PC-3 (cell line): ENCODE measurements at regions not wholly inside any gene's neighbourhood (a gene's known extent, or its start where the extent isn't known, plus 50 kb on each side); places are given as distances from the start of the nearest gene placed in this dataset.

Experiments used
- ATAC-seq: fragments of 200-7000 bp; cut with Tn5 transposase; 2 replicates; pipeline ENCODE4 v1.9.1; 2020; ENCODE audit warnings: mild to moderate bottlenecking, moderate library complexity
- BruUV-seq: library from RNA; stranded (reverse); fragments of 400-500 nt; replicated peaks from 2 replicates; lab custom pipeline; 2021; lab: Mats Ljungman, UMichigan
- CTCF ChIA-PET: fragments of 300-600 bp; sonication (Branson Sonifier 250); formaldehyde crosslinking; loops from one replicate; lab custom pipeline; 2022; ENCODE audit warnings: antibody characterized with exemption; lab: Charles Lee
- POLR2A ChIA-PET: fragments of 300-600 bp; sonication (Branson Sonifier 250); formaldehyde crosslinking; loops from one replicate; lab custom pipeline; 2022; ENCODE audit warnings: antibody characterized with exemption; ENCODE audit not compliant: unreplicated experiment; lab: Charles Lee
- DNase-seq: peaks from one replicate; pipeline ENCODE4 v3.0.0-alpha.2; 2015
- H2AFZ ChIP-seq: fragments of 300-600 bp; sonication (generic); 2 replicates; pipeline ENCODE4 v1.6.0; 2016; ENCODE audit warnings: antibody characterized with exemption, low read length
- H3F3A ChIP-seq: fragments of 300-600 bp; sonication (generic); one replicate; pipeline ENCODE4 v1.6.0; 2017; ENCODE audit warnings: antibody characterized with exemption, low read length, control low read depth, mild to moderate bottlenecking; ENCODE audit not compliant: unreplicated experiment
- H3K27ac ChIP-seq: fragments of 300-600 bp; sonication (generic); 2 replicates; pipeline ENCODE4 v1.5.1; 2016; ENCODE audit warnings: mild to moderate bottlenecking, low read length
- H3K27me3 ChIP-seq: fragments of 300-600 bp; sonication (generic); 2 replicates; pipeline ENCODE4 v1.6.1; 2016; ENCODE audit warnings: low read length, mixed read lengths
- H3K36me3 ChIP-seq: fragments of 300-600 bp; sonication (generic); 2 replicates; pipeline ENCODE4 v1.6.1; 2016; ENCODE audit warnings: low read depth, mixed run types, low read length, mixed read lengths
- H3K4me1 ChIP-seq: fragments of 300-600 bp; sonication (generic); 2 replicates; pipeline ENCODE4 v1.5.1; 2016; ENCODE audit warnings: low read length; ENCODE audit not compliant: insufficient read depth
- H3K4me2 ChIP-seq: fragments of 300-600 bp; sonication (generic); 2 replicates; pipeline ENCODE4 v1.6.0; 2016; ENCODE audit warnings: low read length
- H3K4me3 ChIP-seq: fragments of 300-600 bp; sonication (generic); 2 replicates; pipeline ENCODE4 v1.5.1; 2016; ENCODE audit warnings: mild to moderate bottlenecking, low read length, mixed read lengths
- H3K79me2 ChIP-seq: fragments of 300-600 bp; sonication (generic); 2 replicates; pipeline ENCODE4 v1.6.1; 2017; ENCODE audit warnings: low read length, mixed read lengths
- H3K9ac ChIP-seq: fragments of 300-600 bp; sonication (generic); 2 replicates; pipeline ENCODE4 v1.6.0; 2016; ENCODE audit warnings: mild to moderate bottlenecking, low read length
- H3K9me2 ChIP-seq: fragments of 300-600 bp; sonication (generic); replicated peaks from 2 replicates; pipeline ENCODE4 v1.6.1; 2016; ENCODE audit warnings: mixed run types, low read length, mixed read lengths
- H3K9me3 ChIP-seq: fragments of 300-600 bp; sonication (generic); 2 replicates; pipeline ENCODE4 v1.6.1; 2016; ENCODE audit warnings: low read length, mixed read lengths
- H4K20me1 ChIP-seq: fragments of 300-600 bp; sonication (generic); 2 replicates; pipeline ENCODE4 v1.6.1; 2016; ENCODE audit warnings: low read length, mixed read lengths
- CTCF ChIP-seq: fragments of 300-600 bp; sonication (generic); conservative IDR thresholded peaks from 2 replicates; pipeline ENCODE4 v1.5.1; 2017; ENCODE audit warnings: antibody characterized with exemption, low read depth, mild to moderate bottlenecking, low read length
- EZH2 ChIP-seq: fragments of 300-600 bp; sonication (generic); IDR thresholded peaks from one replicate; pipeline ENCODE4 v1.6.1; 2017; ENCODE audit warnings: antibody characterized with exemption, mild to moderate bottlenecking, low read length; ENCODE audit not compliant: unreplicated experiment
- EZH2phosphoT487 ChIP-seq: fragments of 300-600 bp; sonication (generic); IDR thresholded peaks from 2 replicates; pipeline ENCODE4 v1.6.1; 2018; ENCODE audit warnings: mild to moderate bottlenecking, antibody characterized with exemption, low read length, borderline replicate concordance
- intact Hi-C: fragments of 100-400 bp; cut with micrococcal nuclease; formaldehyde crosslinking; loops from 2 replicates; pipeline ENCODE4 v1.9.0; 2023

GRCh38 chr16:62821824-62822223, 785.6 kb upstream of the CDH8 start:
- POLR2A ChIA-PET, result interaction anchor here (0.6 kb wide), 1 partner anchor 338 kb away, joined by 3 read pairs; no protein-coding TSS in a partner anchor
- H3K4me1 ChIP-seq, result no peaks in the 10 kb centered on the region
- H3F3A ChIP-seq, result no peaks in the 10 kb centered on the region
- no peaks in the 10 kb centered on the region for H3K9me3 ChIP-seq
- H3K36me3 ChIP-seq, result no peaks in the 10 kb centered on the region
- DNase-seq (no peak), ATAC-seq (no peak)
- H3K4me3 ChIP-seq, result no peak overlapping the region
- TF ChIP-seq CTCF (no peak), EZH2 (no peak), EZH2phosphoT487 (no peak)
- H3K9ac ChIP-seq, result no peak overlapping the region
- CTCF ChIA-PET, result no interaction called here
- no peaks in the 10 kb centered on the region for H3K9me2 ChIP-seq
- no peaks in the 10 kb centered on the region for H4K20me1 ChIP-seq
- no peak overlapping the region for H2AFZ ChIP-seq
- no peak overlapping the region for H3K4me2 ChIP-seq
- no peak overlapping the region for H3K27ac ChIP-seq
- H3K79me2 ChIP-seq, result no peaks in the 10 kb centered on the region
- no peaks in the 10 kb centered on the region for H3K27me3 ChIP-seq
- no TSS peak for BruUV-seq
- intact Hi-C loops, result no loop called here

GRCh38 chr16:62816971-62817519, 780.8 kb upstream of the CDH8 start:
- intact Hi-C loops, result no loop called here
- no peak overlapping the region for H3K9ac ChIP-seq
- no peaks in the 10 kb centered on the region for H3K27me3 ChIP-seq
- H3K36me3 ChIP-seq, result no peaks in the 10 kb centered on the region
- POLR2A ChIA-PET, result no interaction called here
- BruUV-seq, result no TSS peak
- no peaks in the 10 kb centered on the region for H4K20me1 ChIP-seq
- no peaks in the 10 kb centered on the region for H3F3A ChIP-seq
- H3K27ac ChIP-seq, result no peak overlapping the region
- no peak for TF ChIP-seq EZH2
- no peak for TF ChIP-seq CTCF
- no peak for TF ChIP-seq EZH2phosphoT487
- H3K9me2 ChIP-seq, result no peaks in the 10 kb centered on the region
- no peaks in the 10 kb centered on the region for H3K4me1 ChIP-seq
- no peaks in the 10 kb centered on the region for H3K9me3 ChIP-seq
- no peak overlapping the region for H3K4me3 ChIP-seq
- no peak overlapping the region for H2AFZ ChIP-seq
- DNase-seq (no peak), ATAC-seq (no peak)
- no peaks in the 10 kb centered on the region for H3K79me2 ChIP-seq
- CTCF ChIA-PET, result no interaction called here
- H3K4me2 ChIP-seq, result no peak overlapping the region

GRCh38 chr16:62814891-62815290, 778.7 kb upstream of the CDH8 start:
- Histone ChIP-seq H3K9me2 (no peaks in the 10 kb centered on the region), H2AFZ (no peak overlapping the region), H3K36me3 (no peaks in the 10 kb centered on the region), H4K20me1 (no peaks in the 10 kb centered on the region), H3F3A (no peaks in the 10 kb centered on the region), H3K4me3 (no peak overlapping the region), H3K9me3 (no peaks in the 10 kb centered on the region), H3K4me1 (no peaks in the 10 kb centered on the region), H3K27me3 (no peaks in the 10 kb centered on the region), H3K4me2 (no peak overlapping the region), H3K79me2 (no peaks in the 10 kb centered on the region), H3K27ac (no peak overlapping the region), H3K9ac (no peak overlapping the region)
- intact Hi-C loops, result no loop called here
- BruUV-seq, result no TSS peak
- ATAC-seq (no peak), DNase-seq (no peak)
- CTCF ChIA-PET, result no interaction called here
- POLR2A ChIA-PET, result no interaction called here
- TF ChIP-seq EZH2phosphoT487 (no peak), CTCF (no peak), EZH2 (no peak)
